ENCODE measurements at regions not wholly inside any gene's neighbourhood (a gene's known extent, or its start where the extent isn't known, plus 50 kb on each side); places are given as distances from the start of the nearest gene placed in this dataset.

DNA sequence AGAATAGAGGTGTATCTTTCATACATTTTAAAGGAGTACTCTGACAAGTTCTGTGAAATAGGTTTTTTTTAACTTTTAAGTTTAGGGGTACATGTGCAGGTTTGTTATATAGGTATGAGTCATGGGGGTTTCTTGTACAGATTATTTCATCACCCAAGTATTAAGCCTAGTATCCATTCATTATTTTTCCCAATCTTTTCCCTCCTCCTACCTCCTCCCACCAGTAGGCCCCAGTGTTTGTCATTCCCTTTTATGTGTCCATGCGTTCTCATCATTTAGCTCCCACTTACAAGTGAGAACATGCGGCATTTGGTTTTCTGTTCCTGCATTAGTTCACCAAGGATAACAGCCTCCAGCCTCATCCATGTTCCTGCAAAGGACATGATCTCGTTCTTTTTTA lies 175.5 kb downstream of the CYB561 start:
- H3K9me3 ChIP-seq (ENCODE audit: low read length), result no peaks in the 10 kb centered on the region
- H3F3A ChIP-seq (ENCODE audit: low read length, unreplicated experiment), result no peaks in the 10 kb centered on the region
- POLR2A ChIA-PET (ENCODE audit: unreplicated experiment), result no interaction called here
- H3K4me1 ChIP-seq (ENCODE audit: insufficient read depth, low read length), result peaks cover 20% of the 10 kb centered on the region
- H3K9me2 ChIP-seq (replicated peaks; ENCODE audit: low read length), result no peaks in the 10 kb centered on the region
- CTCF ChIA-PET, result no interaction called here
- TF ChIP-seq EZH2phosphoT487 (IDR thresholded peaks at IDR 0.05; ENCODE audit: borderline replicate concordance, low read length), result no peak
- TF ChIP-seq EZH2 (IDR thresholded peaks at IDR 0.05; ENCODE audit: low read length, unreplicated experiment), result no peak
- no peak for TF ChIP-seq CTCF (conservative IDR thresholded peaks at IDR 0.05; ENCODE audit: low read depth, low read length)
- no peak overlapping the region for H2AFZ ChIP-seq (ENCODE audit: low read length)
- no peak overlapping the region for H3K9ac ChIP-seq (ENCODE audit: low read length)
- BruUV-seq (replicated peaks), result no TSS peak
- no peak overlapping the region for H3K27ac ChIP-seq (ENCODE audit: low read length)
- intact Hi-C loops (cut with micrococcal nuclease), result no loop called here
- no peaks in the 10 kb centered on the region for H3K79me2 ChIP-seq (ENCODE audit: low read length)
- H4K20me1 ChIP-seq (ENCODE audit: low read length), result no peaks in the 10 kb centered on the region
- H3K4me3 ChIP-seq (ENCODE audit: low read length), result no peak overlapping the region
- H3K36me3 ChIP-seq (ENCODE audit: low read depth, low read length), result no peaks in the 10 kb centered on the region
- no peaks in the 10 kb centered on the region for H3K27me3 ChIP-seq (ENCODE audit: low read length)
- no peak for DNase-seq
- no peak overlapping the region for H3K4me2 ChIP-seq (ENCODE audit: low read length)
- ATAC-seq, result no peak

GRCh38 chr17:63274146-63274545 lies 172.0 kb downstream of the CYB561 start:
- ATAC-seq (peak; percentile 26), DNase-seq (peak; percentile 83)
- H3K4me3 ChIP-seq (ENCODE audit: low read length), result peak overlapping the region; percentile 3; the same call in 1 of the 2 replicates
- CTCF ChIA-PET, result interaction anchor here (1.6 kb wide), 1 partner anchor 279 kb away, joined by 4 read pairs; no protein-coding TSS in a partner anchor
- intact Hi-C loops (cut with micrococcal nuclease), result loop anchor here (2.0 kb wide), 1 partner anchor 133 kb away; no protein-coding TSS in a partner anchor
- H3K36me3 ChIP-seq (ENCODE audit: low read depth, low read length), result no peaks in the 10 kb centered on the region
- POLR2A ChIA-PET (ENCODE audit: unreplicated experiment), result interaction anchor here (0.5 kb wide), 1 partner anchor 104 kb away, joined by 4 read pairs; no protein-coding TSS in a partner anchor
- peaks cover 55% of the 10 kb centered on the region for H3K4me1 ChIP-seq (ENCODE audit: insufficient read depth, low read length)
- TF ChIP-seq EZH2phosphoT487 (IDR thresholded peaks at IDR 0.05; ENCODE audit: borderline replicate concordance, low read length), result no peak
- TF ChIP-seq CTCF (conservative IDR thresholded peaks at IDR 0.05; ENCODE audit: low read depth, low read length), result no peak
- TF ChIP-seq EZH2 (IDR thresholded peaks at IDR 0.05; ENCODE audit: low read length, unreplicated experiment), result no peak
- H3K9me2 ChIP-seq (replicated peaks; ENCODE audit: low read length), result no peaks in the 10 kb centered on the region
- no peaks in the 10 kb centered on the region for H4K20me1 ChIP-seq (ENCODE audit: low read length)
- no TSS peak for BruUV-seq (replicated peaks)
- peak overlapping the region; percentile 91 for H3K27ac ChIP-seq (ENCODE audit: low read length)
- H3K79me2 ChIP-seq (ENCODE audit: low read length), result no peaks in the 10 kb centered on the region
- 0 out of 2 replicates have a peak overlapping the region, but pooled peaks have one; percentile 62 for H3K9ac ChIP-seq (ENCODE audit: low read length)
- H3F3A ChIP-seq (ENCODE audit: low read length, unreplicated experiment), result peaks cover 3% of the 10 kb centered on the region
- no peaks in the 10 kb centered on the region for H3K9me3 ChIP-seq (ENCODE audit: low read length)
- peak overlapping the region; percentile 75 for H3K4me2 ChIP-seq (ENCODE audit: low read length)
- H3K27me3 ChIP-seq (ENCODE audit: low read length), result no peaks in the 10 kb centered on the region
- H2AFZ ChIP-seq (ENCODE audit: low read length), result no peak overlapping the region

- Histone ChIP-seq H3K4me1 (ENCODE audit: insufficient read depth, low read length) (peaks cover 67% of the 10 kb centered on the region), H3K36me3 (ENCODE audit: low read depth, low read length) (no peaks in the 10 kb centered on the region), H3K79me2 (ENCODE audit: low read length) (no peaks in the 10 kb centered on the region), H3K9me2 (replicated peaks; ENCODE audit: low read length) (no peaks in the 10 kb centered on the region), H2AFZ (ENCODE audit: low read length) (no peak overlapping the region), H3F3A (ENCODE audit: low read length, unreplicated experiment) (peaks cover 3% of the 10 kb centered on the region), H3K27me3 (ENCODE audit: low read length) (no peaks in the 10 kb centered on the region), H3K4me3 (ENCODE audit: low read length) (peak overlapping the region; percentile 24; the same call in 1 of the 2 replicates), H3K9ac (ENCODE audit: low read length) (peak overlapping the region; percentile 62), H3K4me2 (ENCODE audit: low read length) (peak overlapping the region; percentile 75), H3K9me3 (ENCODE audit: low read length) (no peaks in the 10 kb centered on the region), H3K27ac (ENCODE audit: low read length) (peak overlapping the region; percentile 91), H4K20me1 (ENCODE audit: low read length) (no peaks in the 10 kb centered on the region)
- peak; percentile 99 for DNase-seq
- intact Hi-C loops (cut with micrococcal nuclease), result loop anchor here (1.0 to 5.0 kb wide), 6 partner anchors 18 to 193 kb away; no protein-coding TSS in a partner anchor
- no TSS peak for BruUV-seq (replicated peaks)
- POLR2A ChIA-PET (ENCODE audit: unreplicated experiment), result interaction anchor here (0.5 to 0.7 kb wide), 4 partner anchors 125 to 498 kb away, joined by 3 to 10 read pairs (median 3); partner anchors contain the start of gene DDX42
- CTCF ChIA-PET, result interaction anchor here (1.0 to 1.6 kb wide), 2 partner anchors 130 to 280 kb away, joined by 4 to 5 read pairs; no protein-coding TSS in a partner anchor
- peak; percentile 82 for ATAC-seq
- no peak for TF ChIP-seq EZH2 (IDR thresholded peaks at IDR 0.05; ENCODE audit: low read length, unreplicated experiment)
- TF ChIP-seq EZH2phosphoT487 (IDR thresholded peaks at IDR 0.05; ENCODE audit: borderline replicate concordance, low read length), result no peak
- TF ChIP-seq CTCF (conservative IDR thresholded peaks at IDR 0.05; ENCODE audit: low read depth, low read length), result no peak
These were observed 170.7 kb downstream of the CYB561 start for GRCh38 chr17:63275318-63275970.

All from PC-3 (cell line).